OCI-LY1 (cell line): ENCODE measurements at regions not wholly inside any gene's neighbourhood (a gene's known extent, or its start where the extent isn't known, plus 50 kb on each side); places are given as distances from the start of the nearest gene placed in this dataset.

Experiments used
- EZH2 ChIP-seq: fragments of 200-600 bp; sonication (generic), shearing (Covaris generic); IDR thresholded peaks from 2 replicates; pipeline ENCODE4 v1.8.0; 2017; ENCODE audit warnings: borderline replicate concordance, mixed run types, mild to moderate bottlenecking, antibody characterized with exemption, low read length, moderate library complexity, mixed read lengths
- TF ChIP-seq, protein P1 (sequence below): fragments of 200-600 bp; sonication (generic), shearing (Covaris generic); IDR thresholded peaks from 2 replicates; pipeline ENCODE4 v1.5.1; 2017; ENCODE audit warnings: mild to moderate bottlenecking, antibody characterized with exemption, low read length, moderate library complexity, mixed read lengths

DNA sequence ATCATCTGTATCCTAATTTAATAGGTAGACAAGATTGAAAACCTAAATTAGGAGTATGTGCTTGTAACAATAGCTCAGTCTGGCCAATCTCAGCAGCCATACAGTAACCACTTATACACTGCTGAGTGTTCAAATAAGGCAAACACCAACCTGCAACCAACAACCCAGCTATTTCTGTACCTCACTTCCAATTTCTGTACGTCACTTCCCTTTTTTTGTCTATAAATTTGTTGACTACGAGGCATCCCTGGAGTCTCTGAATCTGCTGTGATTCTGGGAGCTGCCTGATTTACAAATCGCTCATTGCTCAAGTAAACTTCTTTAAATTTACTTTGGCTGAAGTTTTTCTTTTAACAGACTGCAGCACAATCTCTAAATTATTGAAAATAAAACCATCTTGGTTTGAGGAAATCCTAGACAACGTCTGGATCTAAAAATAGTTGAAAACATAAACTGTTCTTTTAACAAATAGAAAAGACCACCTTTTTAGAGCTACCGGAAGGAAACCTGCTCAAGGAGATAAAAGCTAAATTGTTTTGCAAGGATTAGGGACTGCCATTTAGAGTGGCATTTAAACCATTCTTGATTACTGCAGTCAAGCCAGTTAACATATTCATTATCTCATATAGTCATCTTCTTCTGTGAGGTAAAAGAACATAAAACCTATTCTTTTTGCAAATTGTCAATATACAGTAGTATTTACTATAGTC, 778.1 kb downstream of the SH3BGRL start:
- TF ChIP-seq, protein P1, sequence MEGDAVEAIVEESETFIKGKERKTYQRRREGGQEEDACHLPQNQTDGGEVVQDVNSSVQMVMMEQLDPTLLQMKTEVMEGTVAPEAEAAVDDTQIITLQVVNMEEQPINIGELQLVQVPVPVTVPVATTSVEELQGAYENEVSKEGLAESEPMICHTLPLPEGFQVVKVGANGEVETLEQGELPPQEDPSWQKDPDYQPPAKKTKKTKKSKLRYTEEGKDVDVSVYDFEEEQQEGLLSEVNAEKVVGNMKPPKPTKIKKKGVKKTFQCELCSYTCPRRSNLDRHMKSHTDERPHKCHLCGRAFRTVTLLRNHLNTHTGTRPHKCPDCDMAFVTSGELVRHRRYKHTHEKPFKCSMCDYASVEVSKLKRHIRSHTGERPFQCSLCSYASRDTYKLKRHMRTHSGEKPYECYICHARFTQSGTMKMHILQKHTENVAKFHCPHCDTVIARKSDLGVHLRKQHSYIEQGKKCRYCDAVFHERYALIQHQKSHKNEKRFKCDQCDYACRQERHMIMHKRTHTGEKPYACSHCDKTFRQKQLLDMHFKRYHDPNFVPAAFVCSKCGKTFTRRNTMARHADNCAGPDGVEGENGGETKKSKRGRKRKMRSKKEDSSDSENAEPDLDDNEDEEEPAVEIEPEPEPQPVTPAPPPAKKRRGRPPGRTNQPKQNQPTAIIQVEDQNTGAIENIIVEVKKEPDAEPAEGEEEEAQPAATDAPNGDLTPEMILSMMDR: no peak
- TF ChIP-seq EZH2: no peak
